Activated CD8-positive, alpha-beta memory T cell treated with anti-CD3 and anti-CD28 coated beads, Interleukin-2, amount 10 ng/mL, durations not matched to agents 7 days and 5 days (primary cell): ENCODE measurements at regions not wholly inside any gene's neighbourhood (a gene's known extent, or its start where the extent isn't known, plus 50 kb on each side); places are given as distances from the start of the nearest gene placed in this dataset.
A peak's percentile ranks its signal among the peaks of the same experiment; 100 is the strongest.

Source experiments
- ATAC-seq: fragments of 150-1000 bp; cut with Tn5 transposase; one replicate; pipeline ENCODE4 v1.10.0; 2021; ENCODE audit warnings: moderate library complexity
- CTCF ChIA-PET: fragments of 350-600 bp; sonication (Branson Sonifier 250); formaldehyde crosslinking; loops from one replicate; lab custom pipeline; 2021; ENCODE audit warnings: antibody characterized with exemption; lab: Charles Lee
- DNase-seq: peaks from one replicate; pipeline ENCODE4 v3.0.0-alpha.2; 2020
- H3K27ac Mint-ChIP-seq: one replicate; pipeline ENCODE4 v1.8.0; 2021; ENCODE audit warnings: mild to moderate bottlenecking, mixed read lengths
- H3K27me3 Mint-ChIP-seq: one replicate; pipeline ENCODE4 v1.8.0; 2021; ENCODE audit warnings: mixed read lengths
- H3K36me3 Mint-ChIP-seq: one replicate; pipeline ENCODE4 v1.8.0; 2021; ENCODE audit warnings: mild to moderate bottlenecking, mixed read lengths
- H3K4me1 Mint-ChIP-seq: one replicate; pipeline ENCODE4 v1.8.0; 2021; ENCODE audit warnings: mixed read lengths
- H3K4me3 Mint-ChIP-seq: one replicate; pipeline ENCODE4 v1.8.0; 2021; ENCODE audit warnings: mild to moderate bottlenecking, moderate library complexity, mixed read lengths
- H3K9me3 Mint-ChIP-seq: one replicate; pipeline ENCODE4 v1.8.0; 2022; ENCODE audit warnings: low read depth, mixed read lengths

DNA sequence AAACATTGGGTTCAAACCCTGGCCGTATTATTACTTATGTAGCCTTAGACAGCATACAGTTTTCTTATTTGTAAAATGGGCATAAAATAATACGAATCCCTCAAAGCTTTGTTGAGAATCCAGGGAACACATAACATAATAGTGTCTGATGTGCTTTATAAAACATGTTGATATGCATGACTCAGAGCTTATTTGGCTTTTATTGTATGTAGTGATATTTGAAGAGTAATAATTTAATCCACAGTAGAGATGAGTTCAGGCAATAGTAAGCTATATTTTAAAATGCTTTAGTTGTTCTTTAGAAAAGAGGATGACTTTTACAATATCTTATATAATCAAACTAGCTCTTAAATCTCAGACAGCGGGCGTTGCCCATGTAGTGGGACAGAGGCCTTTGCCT, 176.4 kb downstream of the SIM1 start:
- DNase-seq (no peak), ATAC-seq (no peak)
- H3K27me3 Mint-ChIP-seq = peaks cover 20% of the 10 kb centered on the region
- H3K4me1 Mint-ChIP-seq = no peaks in the 10 kb centered on the region
- H3K36me3 Mint-ChIP-seq = no peaks in the 10 kb centered on the region
- CTCF ChIA-PET = no interaction called here
- H3K4me3 Mint-ChIP-seq = no peak overlapping the region
- no peaks in the 10 kb centered on the region for H3K9me3 Mint-ChIP-seq
- no peak overlapping the region for H3K27ac Mint-ChIP-seq

DNA sequence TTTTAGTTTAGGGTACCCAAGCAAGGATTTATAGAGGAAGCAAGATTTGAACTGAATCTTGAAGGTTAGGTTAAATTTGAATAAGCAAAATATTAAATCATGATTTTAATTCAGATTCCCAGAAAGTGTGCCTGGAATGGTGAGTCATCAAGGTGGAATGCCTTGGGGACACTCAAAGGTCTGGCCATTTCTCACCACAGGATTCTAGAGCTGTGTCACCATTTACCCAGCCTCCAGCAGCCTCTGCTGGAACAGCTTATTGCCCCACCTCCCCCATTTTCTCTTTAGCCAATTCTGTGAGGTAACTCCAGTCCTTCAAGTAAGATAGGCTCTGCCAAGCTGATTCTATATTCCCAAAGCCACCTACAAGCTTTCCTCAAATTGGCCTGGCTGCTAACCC, 181.4 kb downstream of the SIM1 start:
- Mint-ChIP-seq H3K4me3 (no peak overlapping the region), H3K4me1 (peaks cover 4% of the 10 kb centered on the region), H3K27ac (no peak overlapping the region), H3K9me3 (no peaks in the 10 kb centered on the region), H3K27me3 (peaks cover 36% of the 10 kb centered on the region), H3K36me3 (no peaks in the 10 kb centered on the region)
- CTCF ChIA-PET = no interaction called here
- no peak for DNase-seq
- no peak for ATAC-seq

DNA sequence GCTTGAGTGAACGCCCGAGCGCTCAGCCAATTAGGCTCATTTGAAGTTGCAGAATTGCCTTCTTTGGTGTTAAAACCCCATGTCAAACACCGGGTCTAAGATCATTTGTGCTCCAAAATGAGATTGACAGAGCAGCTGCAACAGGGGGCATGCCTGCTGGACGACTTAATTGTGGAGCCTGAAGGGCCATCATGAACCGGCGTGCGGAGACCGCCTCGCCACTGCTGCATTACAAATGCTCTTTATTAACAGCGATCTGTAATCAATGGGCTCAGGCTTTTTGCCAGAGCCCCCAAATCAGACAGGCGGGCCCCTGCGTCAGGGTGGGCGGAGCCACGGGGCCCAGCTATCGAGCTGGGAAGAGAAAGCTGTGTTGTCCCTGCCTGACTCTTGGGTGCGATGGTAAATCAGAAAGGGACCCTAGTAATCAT, 183.2 kb downstream of the SIM1 start:
- Mint-ChIP-seq H3K9me3 (no peaks in the 10 kb centered on the region), H3K27ac (no peak overlapping the region), H3K36me3 (no peaks in the 10 kb centered on the region), H3K27me3 (peaks cover 36% of the 10 kb centered on the region), H3K4me1 (peaks cover 4% of the 10 kb centered on the region), H3K4me3 (peak overlapping the region; percentile 47)
- DNase-seq (no peak), ATAC-seq (no peak)
- CTCF ChIA-PET = no interaction called here

DNA sequence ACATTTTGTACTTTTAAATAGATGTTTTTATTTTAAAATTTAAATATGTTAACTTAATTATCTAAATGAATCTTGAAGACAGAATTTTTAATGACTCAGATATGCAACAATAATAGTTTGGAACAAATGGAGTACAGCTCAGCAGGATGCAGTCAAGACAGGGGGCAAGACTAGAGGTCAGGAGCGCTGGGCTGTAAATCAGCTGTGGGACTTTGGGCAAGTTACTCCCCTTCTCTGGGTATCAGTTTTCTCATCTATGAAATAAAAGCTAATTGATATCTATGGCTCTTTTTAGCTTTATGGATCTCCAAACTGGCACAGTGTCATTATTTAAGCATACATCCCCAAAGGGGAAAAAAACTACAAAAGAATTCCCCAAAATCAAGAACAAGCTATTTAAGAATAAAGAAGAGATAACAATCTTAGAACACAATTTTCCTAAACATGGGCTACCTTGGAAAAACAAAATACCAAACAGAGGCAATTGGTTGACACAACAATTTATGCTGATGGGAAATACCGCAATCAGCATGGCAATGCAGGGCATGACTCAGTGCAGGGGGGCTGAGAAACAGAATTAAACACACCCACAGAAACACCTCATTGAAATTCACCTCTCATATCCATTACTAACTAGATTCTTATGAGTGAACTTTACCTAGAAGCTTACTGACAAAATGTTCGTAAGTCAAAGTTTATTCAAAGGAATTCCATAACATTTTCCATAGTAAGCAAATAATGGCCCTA, 188.2 kb downstream of the SIM1 start:
- H3K27me3 Mint-ChIP-seq = peaks cover 26% of the 10 kb centered on the region
- no peak overlapping the region for H3K4me3 Mint-ChIP-seq
- no peak overlapping the region for H3K27ac Mint-ChIP-seq
- ATAC-seq (no peak), DNase-seq (no peak)
- CTCF ChIA-PET = no interaction called here
- no peaks in the 10 kb centered on the region for H3K36me3 Mint-ChIP-seq
- H3K4me1 Mint-ChIP-seq = peaks cover 7% of the 10 kb centered on the region
- no peaks in the 10 kb centered on the region for H3K9me3 Mint-ChIP-seq

DNA sequence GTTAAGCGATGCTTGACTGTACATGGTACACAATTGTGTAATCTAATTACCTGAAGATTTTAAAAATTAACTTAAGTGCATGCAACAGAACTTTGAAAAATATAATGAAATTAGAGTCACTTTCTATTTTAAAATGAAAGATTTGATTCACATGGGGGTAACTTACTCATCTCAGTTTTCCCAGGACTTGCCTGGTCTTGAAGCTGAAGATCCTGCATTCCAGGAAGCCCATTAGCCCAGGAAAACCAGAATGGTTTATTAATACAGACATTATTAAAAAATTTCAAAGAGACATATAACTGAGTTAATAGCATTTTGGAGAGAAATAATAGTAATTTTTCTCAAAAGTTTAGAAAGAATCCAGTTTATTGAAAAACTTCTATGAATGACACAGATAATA, 190.6 kb downstream of the SIM1 start:
- DNase-seq (no peak), ATAC-seq (no peak)
- no peak overlapping the region for H3K4me3 Mint-ChIP-seq
- peaks cover 7% of the 10 kb centered on the region for H3K4me1 Mint-ChIP-seq
- H3K27me3 Mint-ChIP-seq = peaks cover 20% of the 10 kb centered on the region
- peaks cover 3% of the 10 kb centered on the region for H3K9me3 Mint-ChIP-seq
- H3K27ac Mint-ChIP-seq = no peak overlapping the region
- H3K36me3 Mint-ChIP-seq = peaks cover 3% of the 10 kb centered on the region
- CTCF ChIA-PET = no interaction called here

DNA sequence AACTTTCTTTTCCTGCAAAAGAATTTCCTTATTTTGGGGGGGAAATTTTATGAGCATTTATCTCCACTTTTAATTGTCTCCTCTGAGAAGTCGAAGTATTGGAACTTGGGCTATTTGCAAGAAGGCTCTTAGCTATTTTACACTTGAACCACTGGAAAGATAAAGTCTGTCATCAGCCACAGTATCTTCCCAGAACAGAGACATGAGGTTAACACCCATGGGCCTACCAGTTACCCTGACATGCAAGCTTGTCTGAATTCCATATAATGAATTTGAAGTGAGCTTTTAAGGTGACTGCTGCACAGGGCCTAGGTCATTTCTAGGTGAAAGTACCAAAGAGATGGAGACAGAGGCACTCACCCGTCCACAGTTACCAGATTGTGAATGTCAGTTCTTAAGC, 193.1 kb downstream of the SIM1 start:
- Mint-ChIP-seq H3K9me3 (peaks cover 3% of the 10 kb centered on the region), H3K4me3 (no peak overlapping the region), H3K4me1 (peaks cover 9% of the 10 kb centered on the region), H3K27ac (no peak overlapping the region), H3K27me3 (peaks cover 28% of the 10 kb centered on the region), H3K36me3 (peaks cover 5% of the 10 kb centered on the region)
- ATAC-seq = no peak
- DNase-seq = no peak
- CTCF ChIA-PET = interaction anchor here (1.5 kb wide), 1 partner anchor 41 kb away, joined by 3 read pairs; no protein-coding TSS in a partner anchor

DNA sequence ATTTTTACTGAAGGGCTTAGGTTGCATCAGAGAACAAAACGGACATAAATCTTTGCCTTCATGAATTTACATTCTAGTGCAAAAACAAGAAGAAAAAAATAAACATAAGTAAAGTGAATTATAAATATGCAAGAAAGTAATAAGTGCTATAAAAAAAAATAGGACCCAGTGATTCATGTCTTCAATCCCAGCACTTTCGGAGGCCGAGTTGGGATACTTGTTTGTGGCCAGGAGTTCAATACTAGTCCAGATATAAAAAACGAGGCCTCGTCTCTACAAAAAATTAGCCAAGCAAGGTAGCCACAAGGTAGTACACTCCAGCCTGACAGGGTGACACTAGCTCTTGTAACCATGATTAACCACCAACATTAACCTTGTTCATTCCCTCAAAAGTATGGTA, 193.5 kb downstream of the SIM1 start:
- peaks cover 24% of the 10 kb centered on the region for H3K27me3 Mint-ChIP-seq
- no peak for ATAC-seq
- H3K4me1 Mint-ChIP-seq = peaks cover 9% of the 10 kb centered on the region
- H3K4me3 Mint-ChIP-seq = no peak overlapping the region
- H3K36me3 Mint-ChIP-seq = peaks cover 5% of the 10 kb centered on the region
- peaks cover 3% of the 10 kb centered on the region for H3K9me3 Mint-ChIP-seq
- no peak for DNase-seq
- no peak overlapping the region for H3K27ac Mint-ChIP-seq
- CTCF ChIA-PET = interaction anchor here (1.5 kb wide), 1 partner anchor 41 kb away, joined by 3 read pairs; no protein-coding TSS in a partner anchor

DNA sequence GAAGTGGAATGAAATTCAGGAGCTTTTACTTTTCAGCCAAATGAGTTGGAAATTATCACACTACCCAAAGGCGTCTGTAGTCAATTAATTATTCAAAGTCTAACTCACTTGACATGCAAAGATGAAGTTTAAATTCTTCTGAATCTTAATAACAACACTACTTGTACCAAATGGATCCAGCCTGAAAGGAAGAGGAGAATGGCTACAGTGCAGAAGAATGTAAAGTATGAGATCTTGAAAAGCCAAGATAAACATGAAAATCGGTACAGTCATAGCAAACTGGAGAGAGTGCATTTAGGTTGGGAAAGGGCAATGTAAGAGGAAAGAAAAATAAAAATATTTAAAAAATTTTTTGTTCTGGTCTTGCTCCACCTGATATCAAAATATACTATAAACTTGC, 195.5 kb downstream of the SIM1 start:
- peaks cover 5% of the 10 kb centered on the region for H3K36me3 Mint-ChIP-seq
- no peak for ATAC-seq
- peaks cover 9% of the 10 kb centered on the region for H3K4me1 Mint-ChIP-seq
- DNase-seq = no peak
- no peak overlapping the region for H3K4me3 Mint-ChIP-seq
- peaks cover 3% of the 10 kb centered on the region for H3K9me3 Mint-ChIP-seq
- H3K27ac Mint-ChIP-seq = no peak overlapping the region
- peaks cover 12% of the 10 kb centered on the region for H3K27me3 Mint-ChIP-seq
- CTCF ChIA-PET = no interaction called here

DNA sequence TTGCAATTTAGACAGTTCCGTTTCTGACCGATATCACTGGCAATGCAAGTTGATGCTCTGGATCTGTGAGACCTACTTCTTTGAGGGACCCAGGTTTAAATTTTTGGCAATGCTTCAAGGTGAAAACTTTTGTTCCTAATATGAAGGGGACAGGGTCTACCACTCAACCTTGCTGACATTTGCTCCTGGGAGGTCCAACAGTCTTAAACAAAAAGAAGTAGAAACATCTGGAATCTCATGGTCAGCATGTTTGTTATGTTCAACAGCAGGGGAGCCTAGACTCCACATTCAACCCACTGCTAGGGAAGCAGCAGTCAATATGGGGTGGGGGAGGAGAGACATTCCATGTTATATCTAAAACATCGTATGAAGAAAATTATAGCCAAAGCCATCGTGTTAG, 196.4 kb downstream of the SIM1 start:
- H3K27ac Mint-ChIP-seq = no peak overlapping the region
- no peak for DNase-seq
- H3K27me3 Mint-ChIP-seq = peaks cover 15% of the 10 kb centered on the region
- peaks cover 5% of the 10 kb centered on the region for H3K36me3 Mint-ChIP-seq
- H3K9me3 Mint-ChIP-seq = peaks cover 3% of the 10 kb centered on the region
- no peak overlapping the region for H3K4me3 Mint-ChIP-seq
- no peak for ATAC-seq
- peaks cover 9% of the 10 kb centered on the region for H3K4me1 Mint-ChIP-seq
- CTCF ChIA-PET = interaction anchor here (0.8 kb wide), 1 partner anchor 11 kb away, joined by 3 read pairs; no protein-coding TSS in a partner anchor

DNA sequence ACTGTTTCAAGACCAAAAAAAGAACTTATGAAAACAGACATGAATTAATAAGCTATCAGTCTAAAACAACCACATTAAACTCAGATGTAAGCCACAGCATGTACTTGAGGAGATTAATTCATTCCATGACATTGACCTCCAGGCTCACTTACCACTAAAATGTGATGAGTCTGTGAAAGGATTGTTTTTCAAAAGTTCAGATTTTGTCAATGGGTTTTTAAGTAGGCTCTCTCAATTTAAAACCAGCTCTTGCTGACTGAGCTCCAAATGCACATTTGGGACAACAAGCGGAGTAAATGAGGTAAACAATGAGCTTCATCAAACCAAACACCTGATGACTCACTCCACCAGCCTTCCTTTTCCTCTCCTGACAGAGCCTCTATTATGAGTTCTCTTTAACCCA, 197.0 kb downstream of the SIM1 start:
- ATAC-seq (no peak), DNase-seq (no peak)
- Mint-ChIP-seq H3K4me1 (peaks cover 9% of the 10 kb centered on the region), H3K4me3 (no peak overlapping the region), H3K27ac (no peak overlapping the region), H3K9me3 (peaks cover 3% of the 10 kb centered on the region), H3K27me3 (peaks cover 15% of the 10 kb centered on the region), H3K36me3 (peaks cover 5% of the 10 kb centered on the region)
- CTCF ChIA-PET = interaction anchor here (0.8 kb wide), 1 partner anchor 10 kb away, joined by 3 read pairs; no protein-coding TSS in a partner anchor

DNA sequence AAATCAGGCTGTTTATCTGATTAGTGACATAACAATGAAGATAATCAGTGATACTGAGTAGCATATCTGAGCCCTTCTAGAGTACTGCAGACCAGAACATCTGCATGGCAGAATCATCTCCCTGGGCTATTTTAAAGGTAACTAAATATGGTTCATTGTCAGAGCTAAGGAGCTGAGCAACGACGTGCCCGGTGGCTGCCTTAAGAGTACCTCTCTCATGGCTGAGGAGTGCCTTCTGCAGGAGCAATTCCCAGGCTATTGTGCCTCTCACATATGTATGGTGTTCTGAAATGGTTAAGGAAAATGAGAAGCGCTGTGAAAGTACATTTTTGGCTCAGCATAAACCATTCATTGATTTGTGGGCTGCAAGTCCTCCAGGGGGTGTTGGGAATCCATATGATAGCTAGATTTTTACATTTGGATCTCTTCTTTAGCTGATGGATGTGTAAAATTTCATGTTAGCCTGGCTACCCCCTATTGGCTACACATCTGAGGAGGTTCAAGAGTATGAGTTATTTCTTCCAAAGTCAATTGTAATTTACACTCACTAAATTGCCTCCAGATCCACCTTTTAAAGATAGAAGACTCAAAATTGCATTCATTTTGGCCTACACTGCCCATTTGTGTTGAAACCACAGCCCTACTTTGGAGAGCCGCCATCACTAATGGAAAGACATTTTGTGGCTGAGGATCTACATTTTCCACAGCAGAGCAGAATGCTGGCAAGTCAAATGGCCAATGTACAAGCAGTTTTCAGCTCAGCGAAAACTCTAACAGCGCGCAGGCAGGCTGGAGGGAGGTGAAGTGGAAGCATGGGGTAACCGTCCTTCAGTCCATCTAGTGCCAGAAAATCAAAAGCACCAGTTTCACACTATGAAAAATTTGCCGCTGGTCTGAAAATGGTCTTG, 198.0 kb downstream of the SIM1 start:
- Mint-ChIP-seq H3K36me3 (peaks cover 5% of the 10 kb centered on the region), H3K4me1 (peaks cover 8% of the 10 kb centered on the region), H3K27me3 (peaks cover 15% of the 10 kb centered on the region), H3K27ac (no peak overlapping the region), H3K9me3 (peaks cover 3% of the 10 kb centered on the region), H3K4me3 (no peak overlapping the region)
- ATAC-seq = no peak
- no peak for DNase-seq
- CTCF ChIA-PET = no interaction called here

DNA sequence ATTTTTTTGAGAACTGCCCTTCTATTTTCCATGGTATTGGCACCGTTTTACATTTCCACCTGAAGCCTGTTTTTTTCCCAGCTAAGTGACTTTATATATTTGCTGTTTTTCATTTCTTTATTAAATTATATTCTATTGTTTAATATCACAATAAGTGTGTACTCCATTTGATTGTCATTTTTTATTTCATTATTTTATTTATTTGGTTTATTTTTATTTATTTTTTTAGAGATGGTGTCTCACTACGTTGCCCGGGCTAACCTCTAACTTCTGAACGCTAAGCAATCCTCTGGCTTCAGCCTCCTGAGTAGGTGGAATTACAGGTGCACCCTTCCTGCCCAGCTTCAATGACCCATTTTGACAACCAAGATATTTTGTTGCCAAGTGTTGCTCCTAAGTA, 202.6 kb downstream of the SIM1 start:
- H3K27me3 Mint-ChIP-seq = peaks cover 7% of the 10 kb centered on the region
- no peaks in the 10 kb centered on the region for H3K9me3 Mint-ChIP-seq
- DNase-seq (no peak), ATAC-seq (no peak)
- peaks cover 18% of the 10 kb centered on the region for H3K4me1 Mint-ChIP-seq
- no peak overlapping the region for H3K4me3 Mint-ChIP-seq
- CTCF ChIA-PET = no interaction called here
- H3K27ac Mint-ChIP-seq = no peak overlapping the region
- peaks cover 2% of the 10 kb centered on the region for H3K36me3 Mint-ChIP-seq

DNA sequence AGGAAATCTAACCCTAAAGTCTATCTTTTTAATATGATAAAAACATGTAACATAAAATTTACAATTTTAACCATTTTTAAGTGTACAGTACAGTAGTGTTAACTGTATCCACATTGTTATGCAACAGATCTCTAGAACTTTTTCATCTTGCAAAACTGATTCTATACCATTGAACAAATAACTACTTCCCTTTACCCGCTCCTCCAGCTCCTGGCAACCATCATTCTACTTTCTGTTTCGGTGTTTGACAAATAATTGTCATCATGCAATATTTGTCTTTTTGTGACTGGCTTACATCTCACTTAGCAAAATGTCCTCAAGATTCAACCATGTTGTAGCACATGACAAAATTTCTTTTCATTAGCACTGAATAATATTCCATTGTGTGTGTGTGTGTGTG, 203.2 kb downstream of the SIM1 start:
- Mint-ChIP-seq H3K9me3 (no peaks in the 10 kb centered on the region), H3K27me3 (peaks cover 4% of the 10 kb centered on the region), H3K4me1 (peaks cover 18% of the 10 kb centered on the region), H3K27ac (no peak overlapping the region), H3K4me3 (no peak overlapping the region), H3K36me3 (peaks cover 2% of the 10 kb centered on the region)
- ATAC-seq (no peak), DNase-seq (no peak)
- CTCF ChIA-PET = no interaction called here
